H9 (cell line): ENCODE measurements at regions not wholly inside any gene's neighbourhood (a gene's known extent, or its start where the extent isn't known, plus 50 kb on each side); places are given as distances from the start of the nearest gene placed in this dataset.

ENCODE experiments used
- DNase-seq: peaks from one replicate; pipeline ENCODE4 v3.0.0-alpha.2; 2017
- H2AFZ ChIP-seq: one replicate; pipeline ENCODE4 v1.6.1; 2013; ENCODE audit warnings: mild to moderate bottlenecking, low read length, control low read depth, moderate library complexity
- H2AK5ac ChIP-seq: 2 replicates; pipeline ENCODE4 v1.6.1; 2013; ENCODE audit warnings: low read length, control low read depth, mixed read lengths; ENCODE audit not compliant: insufficient read length
- H2BK120ac ChIP-seq: one replicate; pipeline ENCODE4 v1.6.1; 2013; ENCODE audit warnings: low read depth, mild to moderate bottlenecking, low read length, control low read depth, inconsistent platforms; ENCODE audit not compliant: poor library complexity, severe bottlenecking
- H2BK12ac ChIP-seq: 2 replicates; pipeline ENCODE4 v1.6.1; 2013; ENCODE audit warnings: low read length, control low read depth, mixed read lengths, low read depth; ENCODE audit not compliant: insufficient read length
- H2BK15ac ChIP-seq: 2 replicates; pipeline ENCODE4 v1.6.1; 2013; ENCODE audit warnings: low read depth, low read length, control low read depth
- H2BK20ac ChIP-seq: one replicate; pipeline ENCODE4 v1.6.1; 2013; ENCODE audit warnings: low read depth, mild to moderate bottlenecking, low read length, control low read depth, inconsistent platforms; ENCODE audit not compliant: poor library complexity, severe bottlenecking
- H2BK5ac ChIP-seq: 2 replicates; pipeline ENCODE4 v1.6.1; 2013; ENCODE audit warnings: low read length, control low read depth, mixed read lengths; ENCODE audit not compliant: insufficient read length
- H3K14ac ChIP-seq: 2 replicates; pipeline ENCODE4 v1.6.1; 2013; ENCODE audit warnings: low read length, control low read depth; ENCODE audit not compliant: insufficient read depth
- H3K18ac ChIP-seq: 2 replicates; pipeline ENCODE4 v1.6.1; 2013; ENCODE audit warnings: low read depth, mild to moderate bottlenecking, mixed read lengths, low read length, control low read depth; ENCODE audit not compliant: insufficient read length
- H3K23ac ChIP-seq: 2 replicates; pipeline ENCODE4 v1.6.1; 2013; ENCODE audit warnings: low read length, control low read depth, mixed read lengths, low read depth; ENCODE audit not compliant: insufficient read length
- H3K23me2 ChIP-seq: 2 replicates; pipeline ENCODE4 v1.6.1; 2013; ENCODE audit warnings: low read depth, mild to moderate bottlenecking, mixed read lengths, low read length, control low read depth; ENCODE audit not compliant: insufficient read length, poor library complexity, severe bottlenecking
- H3K27ac ChIP-seq: 2 replicates; pipeline ENCODE4 v1.5.1; 2013; ENCODE audit warnings: low read length, control low read depth, mixed read lengths, low read depth; ENCODE audit not compliant: insufficient read length
- H3K27me3 ChIP-seq: 2 replicates; pipeline ENCODE4 v1.6.1; 2013; ENCODE audit warnings: low read length, control low read depth, inconsistent platforms; ENCODE audit not compliant: insufficient read depth
- H3K4ac ChIP-seq: 2 replicates; pipeline ENCODE4 v1.6.1; 2013; ENCODE audit warnings: low read depth, mild to moderate bottlenecking, control low read depth, inconsistent platforms, low read length, moderate library complexity
- H3K4me1 ChIP-seq: 2 replicates; pipeline ENCODE4 v1.6.1; 2013; ENCODE audit warnings: low read length, control low read depth, inconsistent platforms; ENCODE audit not compliant: insufficient read depth
- H3K4me2 ChIP-seq: 2 replicates; pipeline ENCODE4 v1.6.1; 2013; ENCODE audit warnings: low read length, control low read depth, mixed read lengths; ENCODE audit not compliant: insufficient read length, insufficient read depth
- H3K56ac ChIP-seq: 2 replicates; pipeline ENCODE4 v1.6.1; 2013; ENCODE audit warnings: low read depth, mild to moderate bottlenecking, mixed read lengths, low read length, control low read depth; ENCODE audit not compliant: insufficient read length
- H3K79me1 ChIP-seq: 2 replicates; pipeline ENCODE4 v1.6.1; 2013; ENCODE audit warnings: low read depth, mild to moderate bottlenecking, moderate library complexity, low read length, control low read depth, inconsistent platforms; ENCODE audit not compliant: insufficient read depth, poor library complexity, severe bottlenecking
- H3K79me2 ChIP-seq: 2 replicates; pipeline ENCODE4 v1.6.1; 2013; ENCODE audit warnings: low read length, control low read depth, inconsistent platforms; ENCODE audit not compliant: insufficient read depth
- H3K9ac ChIP-seq: 2 replicates; pipeline ENCODE4 v1.6.1; 2013; ENCODE audit warnings: low read length, control low read depth, mixed read lengths; ENCODE audit not compliant: insufficient read length; ENCODE audit errors: extremely low read depth
- H3K9me3 ChIP-seq: one replicate; pipeline ENCODE4 v1.6.1; 2013; ENCODE audit warnings: low read depth, low read length, inconsistent platforms; ENCODE audit not compliant: control insufficient read depth
- H3T11ph ChIP-seq: one replicate; pipeline ENCODE4 v1.6.1; 2013; ENCODE audit warnings: mild to moderate bottlenecking, low read length, control low read depth, inconsistent platforms
- H4K20me1 ChIP-seq: one replicate; pipeline ENCODE4 v1.6.1; 2013; ENCODE audit not compliant: control insufficient read depth, insufficient read length, insufficient read depth
- H4K5ac ChIP-seq: 2 replicates; pipeline ENCODE4 v1.6.1; 2013; ENCODE audit warnings: low read depth, mild to moderate bottlenecking, mixed read lengths, low read length, control low read depth; ENCODE audit not compliant: insufficient read length
- H4K8ac ChIP-seq: replicated peaks from 2 replicates; pipeline ENCODE4 v1.6.1; 2013; ENCODE audit warnings: low read length, control low read depth, mixed read lengths, low read depth; ENCODE audit not compliant: insufficient read length
- H4K91ac ChIP-seq: 2 replicates; pipeline ENCODE4 v1.6.1; 2013; ENCODE audit warnings: low read depth, mild to moderate bottlenecking, moderate library complexity, mixed read lengths, low read length, control low read depth; ENCODE audit not compliant: insufficient read length
- H3K27ac Mint-ChIP-seq, 3 experiments: 2 replicates in 2 of 3; 3 replicates in 1 of 3; pipeline ENCODE4 v1.8.0; 2020 to 2021; ENCODE audit warnings: mixed read lengths in 3 of 3, mild to moderate bottlenecking in 1 of 3, moderate library complexity in 1 of 3
- H3K27me3 Mint-ChIP-seq: 2 replicates; pipeline ENCODE4 v1.8.0; 2021; ENCODE audit warnings: low read depth, mild to moderate bottlenecking, moderate library complexity, mixed read lengths
- H3K36me3 Mint-ChIP-seq, 3 experiments: 2 replicates in 2 of 3; 3 replicates in 1 of 3; pipeline ENCODE4 v1.8.0; 2020 to 2021; ENCODE audit warnings: low read depth in 3 of 3, mixed read lengths in 3 of 3; ENCODE audit not compliant: insufficient read depth in 1 of 3
- H3K4me1 Mint-ChIP-seq, 2 experiments: 2 replicates each; pipeline ENCODE4 v1.8.0; 2020; ENCODE audit warnings: mixed read lengths in 2 of 2
- H3K4me3 Mint-ChIP-seq, 2 experiments: 2 replicates in 1 of 2; 3 replicates in 1 of 2; pipeline ENCODE4 v1.8.0; 2020 to 2021; ENCODE audit warnings: mild to moderate bottlenecking in 2 of 2, mixed read lengths in 2 of 2, moderate library complexity in 1 of 2
- H3K9me3 Mint-ChIP-seq, 2 experiments: 2 replicates in 1 of 2; 3 replicates in 1 of 2; pipeline ENCODE4 v1.8.0; 2020; ENCODE audit warnings: mild to moderate bottlenecking in 2 of 2, mixed read lengths in 2 of 2, moderate library complexity in 1 of 2
- CTCF ChIP-seq: fragments of 200-600 bp; sonication (generic); conservative IDR thresholded peaks from 3 replicates; pipeline ENCODE4 v1.8.0; 2021; ENCODE audit warnings: antibody characterized with exemption, mild to moderate bottlenecking
- WGBS: extraction: QIAGEN DNeasy Blood & Tissue Kit; methylation state at CpG from one replicate; pipeline ENCODE4 v1.1.7; 2013; ENCODE audit warnings: missing lambda C conversion rate, low lambda C conversion rate, mixed read lengths; ENCODE audit not compliant: insufficient read length; ENCODE audit errors: extremely low coverage; 5-methylcytosine and 5-hydroxymethylcytosine counted together

- peaks cover 3% of the 10 kb centered on the region for H3K27me3 Mint-ChIP-seq
- H2BK20ac ChIP-seq = no peak overlapping the region
- H4K5ac ChIP-seq = no peak overlapping the region
- no peak overlapping the region for H2AFZ ChIP-seq
- H3K56ac ChIP-seq = no peak overlapping the region
- no peak overlapping the region for H3K4me3 Mint-ChIP-seq
- H3K9ac ChIP-seq = no peak overlapping the region
- H3K9me3 ChIP-seq = no peaks in the 10 kb centered on the region
- H3K9me3 Mint-ChIP-seq = no peaks in the 10 kb centered on the region
- H2BK5ac ChIP-seq = no peak overlapping the region
- no peaks in the 10 kb centered on the region for H3K36me3 Mint-ChIP-seq
- no peak overlapping the region for H2BK120ac ChIP-seq
- no peak overlapping the region for H3K4ac ChIP-seq
- WGBS = no CpG with 5 or more reads among the region's 6 CpGs
- H3K23ac ChIP-seq = no peak overlapping the region
- H3K23me2 ChIP-seq = no peaks in the 10 kb centered on the region
- no peak overlapping the region for H4K91ac ChIP-seq
- no peak overlapping the region for H2AK5ac ChIP-seq
- H3K27ac ChIP-seq = no peak overlapping the region
- no peak overlapping the region for H3K14ac ChIP-seq
- no peak overlapping the region for H2BK12ac ChIP-seq
- H4K20me1 ChIP-seq = no peaks in the 10 kb centered on the region
- no peak overlapping the region; a peak in 1 of 7 replicates for H3K27ac Mint-ChIP-seq
- H3K79me1 ChIP-seq = no peaks in the 10 kb centered on the region
- H3K4me1 ChIP-seq = no peaks in the 10 kb centered on the region; the same call in 1 of the 2 replicates
- H4K8ac ChIP-seq = no peak overlapping the region
- no peak overlapping the region for H3K4me2 ChIP-seq
- H3T11ph ChIP-seq = no peak overlapping the region
- DNase-seq = no peak
- no peak overlapping the region for H2BK15ac ChIP-seq
- no peaks in the 10 kb centered on the region for H3K27me3 ChIP-seq
- no peak overlapping the region for H3K18ac ChIP-seq
- no peaks in the 10 kb centered on the region for H3K79me2 ChIP-seq
- H3K4me1 Mint-ChIP-seq = peaks cover 0 to 4% of the 10 kb centered on the region in 2 experiments; a peak in 1 of 4 replicates
- TF ChIP-seq CTCF = no peak
These were observed 250.4 kb upstream of the IRX4 start for GRCh38 chr5:2133080-2133479.
